ENCODE measurements at regions not wholly inside any gene's neighbourhood (a gene's known extent, or its start where the extent isn't known, plus 50 kb on each side); places are given as distances from the start of the nearest gene placed in this dataset.
A peak's percentile ranks its signal among the peaks of the same experiment; 100 is the strongest.

DNA sequence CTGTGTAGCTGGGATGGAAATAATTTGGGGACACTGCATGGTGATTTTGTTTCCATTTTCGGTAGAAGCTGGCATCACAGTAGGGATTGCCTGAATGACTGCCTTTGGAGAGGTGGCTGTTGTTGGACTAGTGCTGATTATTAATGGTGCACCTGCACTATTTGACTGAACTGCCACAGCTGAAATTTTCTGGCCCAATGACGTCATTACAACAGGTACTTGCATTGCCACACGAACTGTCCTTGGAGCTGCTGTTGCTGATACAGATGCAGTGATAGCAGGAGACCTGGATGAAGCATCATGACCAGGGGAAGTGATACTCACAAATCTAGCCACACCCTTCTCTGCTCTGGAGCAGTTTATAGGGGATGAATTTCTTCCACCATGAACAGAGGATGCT, 95.6 kb upstream of the FOXC1 start:
- DNase-seq (ENCODE audit: low read depth), result no peak

GRCh38 chr6:1515280-1515679, 94.4 kb upstream of the FOXC1 start:
- DNase-seq (ENCODE audit: low read depth), result no peak

- DNase-seq (ENCODE audit: low read depth), result no peak
These were observed 93.9 kb upstream of the FOXC1 start for GRCh38 chr6:1515781-1516180.

DNA sequence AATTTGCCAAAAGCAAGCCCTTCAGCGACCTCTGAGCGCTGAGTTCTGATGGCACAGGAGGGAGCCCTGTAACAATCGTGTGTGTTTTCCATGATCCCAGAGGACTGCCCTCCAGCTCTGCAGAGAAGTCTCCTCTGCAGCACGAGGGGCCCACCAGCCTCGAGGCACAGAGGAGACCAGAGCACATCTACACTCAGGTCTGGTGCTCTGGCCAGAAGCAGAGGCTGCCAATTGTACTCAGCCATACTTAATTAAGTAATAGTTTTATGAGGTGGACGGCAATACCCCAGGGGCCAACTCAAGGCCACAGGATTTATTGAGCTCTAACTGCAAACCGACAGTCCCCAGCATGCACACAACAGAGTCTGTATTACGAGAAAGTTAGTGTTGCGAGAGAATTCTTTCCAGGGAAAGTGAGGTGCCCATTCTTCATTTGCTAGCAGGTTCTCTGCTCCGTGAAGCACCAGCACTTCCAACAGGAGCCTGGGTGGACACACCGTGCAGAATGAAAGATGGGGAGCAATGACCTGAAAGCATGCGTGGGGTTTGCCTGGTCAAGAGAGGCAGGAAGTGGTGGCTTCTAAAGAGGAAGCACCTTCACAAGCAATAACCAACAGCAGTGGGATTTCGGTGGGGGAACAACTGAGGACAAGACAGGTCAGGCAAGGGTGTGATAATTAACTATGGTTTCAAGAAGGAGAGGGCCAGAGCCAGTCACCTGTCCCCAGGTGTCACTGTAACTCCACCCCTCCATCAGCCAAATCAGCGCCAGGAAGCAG, 92.8 kb upstream of the FOXC1 start:
- no peak for DNase-seq (ENCODE audit: low read depth)

DNA sequence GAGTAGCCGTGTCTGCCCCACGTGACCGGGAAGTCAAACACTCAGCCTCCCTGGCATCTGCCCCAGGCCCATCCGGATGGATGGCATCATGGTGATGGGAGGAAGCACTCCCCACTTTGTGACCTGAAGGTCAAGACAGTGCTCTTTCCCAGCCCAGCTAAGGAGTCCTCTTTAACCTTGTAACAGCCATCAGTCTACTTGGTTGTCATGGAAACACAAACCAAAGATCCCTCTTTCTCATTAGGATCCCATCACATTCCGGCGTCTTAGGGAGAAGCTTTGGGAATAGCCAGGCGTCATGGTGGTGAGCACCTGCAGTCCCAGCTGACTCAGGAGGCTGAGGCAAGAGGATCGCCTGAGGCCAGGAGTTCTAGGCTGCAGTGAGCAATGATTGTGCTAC, 90.9 kb upstream of the FOXC1 start:
- no peak for DNase-seq (ENCODE audit: low read depth)

DNA sequence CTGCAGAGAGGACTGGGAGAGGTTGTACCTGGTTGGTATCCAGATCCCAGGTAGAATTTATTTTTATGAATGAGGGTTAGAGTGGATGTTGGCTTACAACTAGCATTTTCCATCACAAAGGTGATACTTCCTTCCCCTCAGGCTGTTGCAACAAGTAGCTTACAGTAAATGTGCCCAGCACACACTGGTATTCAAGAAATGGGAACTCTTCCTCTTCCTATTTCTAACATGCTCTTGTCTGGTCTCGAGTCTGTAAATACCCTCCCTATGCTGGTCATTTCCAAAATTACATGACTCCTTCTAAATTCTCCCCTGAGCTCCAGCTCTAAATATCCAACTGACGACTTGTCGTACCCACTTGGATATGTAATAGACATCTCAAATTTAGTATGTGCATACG, 90.1 kb upstream of the FOXC1 start:
- no peak for DNase-seq (ENCODE audit: low read depth)

GRCh38 chr6:1522779-1523178, 86.9 kb upstream of the FOXC1 start:
- no peak for DNase-seq (ENCODE audit: low read depth)

DNA sequence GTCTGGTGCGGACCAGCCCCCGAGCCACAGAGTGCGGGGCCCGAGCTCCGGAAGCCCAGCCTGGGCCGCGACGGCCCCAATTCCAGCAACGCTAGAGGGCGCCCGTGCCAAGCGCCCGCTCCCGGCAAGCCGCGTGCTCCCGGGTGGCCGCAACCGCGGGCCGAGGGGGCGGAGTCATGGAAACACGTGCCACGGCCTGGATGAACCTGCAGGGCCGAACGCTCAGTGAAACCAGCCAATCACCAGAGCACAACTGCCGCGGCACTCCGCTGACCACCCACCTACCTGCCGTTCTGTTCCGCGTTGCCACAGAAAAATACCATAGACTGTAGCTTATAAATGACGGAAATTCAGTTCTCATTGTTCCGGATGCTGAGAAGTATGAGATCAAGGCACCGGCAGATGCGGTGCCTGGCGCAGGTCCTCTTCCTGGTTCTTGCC, 85.7 kb upstream of the FOXC1 start:
- DNase-seq (ENCODE audit: low read depth), result peak; percentile 53

DNA sequence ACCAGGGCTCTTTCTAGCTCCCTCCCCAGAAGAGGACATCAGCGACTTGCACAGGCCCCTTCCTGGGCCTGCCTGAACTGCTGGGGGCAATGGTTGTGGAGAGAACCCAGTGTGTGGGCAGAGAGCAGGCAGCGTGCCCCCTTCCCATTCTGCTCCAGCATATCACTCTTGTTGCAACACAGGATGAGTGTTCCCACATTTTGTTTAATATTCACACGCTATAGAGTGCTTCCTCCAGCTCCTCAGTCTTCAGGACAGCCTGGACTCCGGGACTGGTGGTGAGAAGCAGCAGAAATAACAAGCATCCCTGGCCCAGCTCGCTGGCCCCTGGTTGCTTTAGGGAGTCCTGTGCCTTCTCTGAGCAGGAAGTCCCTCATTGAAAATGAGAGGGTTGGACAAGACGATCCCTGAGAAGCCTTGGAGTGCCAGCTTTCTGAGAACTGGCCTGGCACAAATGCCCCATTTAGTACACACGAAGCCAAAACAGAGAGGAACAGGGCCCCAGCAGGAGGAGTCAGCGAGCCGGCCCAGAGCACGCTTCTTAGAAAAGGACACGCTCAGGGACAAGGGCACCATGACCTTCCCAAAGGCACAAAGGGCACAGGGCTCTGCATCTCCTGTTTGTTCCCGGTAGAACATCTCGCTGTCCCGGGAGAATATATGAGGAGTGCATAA, 84.2 kb upstream of the FOXC1 start:
- no peak for DNase-seq (ENCODE audit: low read depth)

GRCh38 chr6:1526398-1527072, 83.2 kb upstream of the FOXC1 start:
- DNase-seq (ENCODE audit: low read depth), result peak; percentile 55

DNA sequence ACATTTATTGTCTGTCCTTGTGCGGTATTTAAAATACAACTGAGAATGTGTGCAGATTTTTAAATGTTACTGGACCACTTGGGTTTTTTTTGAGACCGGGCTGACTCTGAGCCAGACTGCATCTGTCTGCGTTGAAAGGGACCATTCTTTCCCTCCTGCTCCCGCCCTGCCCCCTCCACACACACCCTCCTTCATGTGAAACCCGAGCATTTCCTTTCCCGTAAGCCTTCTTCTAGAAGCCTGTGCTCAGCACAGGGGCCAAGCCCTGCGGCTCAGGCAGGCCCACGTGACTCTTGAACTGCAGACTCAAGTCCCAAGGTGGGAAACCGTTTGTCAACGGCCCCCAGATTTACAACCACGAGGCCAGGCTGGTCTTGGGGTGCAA, 82.7 kb upstream of the FOXC1 start:
- peak; percentile 66 for DNase-seq (ENCODE audit: low read depth)

- no peak for DNase-seq (ENCODE audit: low read depth)
These were observed 74.4 kb upstream of the FOXC1 start for GRCh38 chr6:1535295-1535694.

GRCh38 chr6:1536526-1537429, 72.9 kb upstream of the FOXC1 start:
- DNase-seq (ENCODE audit: low read depth), result no peak

GRCh38 chr6:1538369-1538768, 71.3 kb upstream of the FOXC1 start:
- DNase-seq (ENCODE audit: low read depth), result peak; percentile 25

DNA sequence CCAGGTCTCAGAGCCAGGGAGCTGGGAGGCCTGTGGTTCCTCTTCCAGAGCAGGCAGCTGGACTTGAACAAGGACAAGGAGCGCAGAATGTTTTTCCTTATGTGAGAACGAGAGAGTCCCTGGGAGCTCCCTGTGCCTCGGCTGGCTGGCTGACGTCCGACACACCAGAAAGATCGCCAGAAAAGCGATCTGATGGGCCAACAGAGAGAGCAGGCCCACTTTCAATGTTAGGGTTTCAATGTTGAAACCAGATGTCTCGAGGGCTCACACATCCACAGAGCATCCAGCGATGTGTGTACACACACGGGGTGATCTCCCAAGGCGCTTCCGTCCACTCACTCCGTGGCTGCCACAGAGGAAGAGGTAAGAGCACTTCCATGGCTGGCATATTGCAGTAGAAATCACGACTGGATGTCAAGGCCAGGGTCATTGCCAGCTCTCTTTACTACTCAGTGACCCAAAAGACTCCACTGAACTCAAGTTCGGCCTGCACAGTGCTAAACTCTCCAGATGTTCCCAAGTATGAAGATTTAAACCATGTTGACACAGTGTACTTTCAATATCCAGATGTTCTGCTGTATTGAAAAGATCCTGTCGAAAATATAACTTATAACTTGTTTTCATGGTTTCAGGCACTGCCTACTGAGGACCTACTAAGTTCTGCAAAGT, 70.8 kb upstream of the FOXC1 start:
- no peak for DNase-seq (ENCODE audit: low read depth)

DNA sequence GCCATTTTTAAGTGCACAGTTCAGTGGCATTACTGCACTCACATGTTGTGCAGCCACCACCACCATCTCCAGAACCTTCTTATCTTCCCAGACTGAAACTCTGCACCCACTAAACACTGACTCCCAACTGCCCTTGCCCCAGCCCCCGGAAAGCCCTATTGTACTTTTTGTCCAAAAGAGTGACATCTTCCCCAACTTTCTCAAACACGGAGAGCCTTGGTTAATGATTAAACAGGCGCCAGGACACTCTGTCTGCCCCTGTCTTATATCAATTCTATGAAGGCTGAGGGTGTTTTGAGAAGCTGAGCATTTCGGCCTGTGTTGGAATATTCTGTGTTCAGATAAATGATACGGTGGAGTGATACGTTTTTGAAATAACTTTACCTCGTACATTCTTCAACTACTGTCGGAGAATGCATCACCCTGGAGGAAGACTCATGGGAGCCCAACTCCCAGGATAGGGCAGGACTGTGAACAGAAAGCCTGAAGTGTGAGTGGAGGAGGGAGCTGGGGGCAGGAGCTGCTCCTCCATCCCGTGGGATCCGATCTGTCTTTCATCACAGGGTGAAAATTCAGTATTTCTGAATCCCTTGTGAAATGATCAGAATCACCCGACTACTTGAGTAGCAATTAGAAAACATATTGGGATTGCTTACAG, 68.7 kb upstream of the FOXC1 start:
- DNase-seq (ENCODE audit: low read depth), result no peak

DNA sequence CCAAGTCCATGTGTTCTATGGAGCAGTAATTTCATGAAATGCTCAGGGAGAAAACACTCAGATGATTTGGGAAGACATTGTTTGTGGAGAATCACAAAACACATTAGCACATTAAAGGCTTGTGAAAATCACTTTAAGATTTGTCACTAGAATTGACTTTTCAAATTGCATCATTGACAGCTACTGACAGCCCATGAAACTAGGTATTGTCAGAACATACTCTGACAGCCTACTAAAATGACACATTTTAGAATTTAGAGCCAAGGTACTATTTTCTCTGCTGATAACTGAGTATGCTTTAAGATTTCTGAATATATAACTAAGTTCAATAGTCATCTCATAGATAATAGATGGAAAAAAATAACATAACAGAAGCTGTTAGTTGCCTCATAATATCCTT, 67.4 kb upstream of the FOXC1 start:
- no peak for DNase-seq (ENCODE audit: low read depth)

- DNase-seq (ENCODE audit: low read depth), result no peak
These were observed 67.0 kb upstream of the FOXC1 start for GRCh38 chr6:1542764-1543163.

DNA sequence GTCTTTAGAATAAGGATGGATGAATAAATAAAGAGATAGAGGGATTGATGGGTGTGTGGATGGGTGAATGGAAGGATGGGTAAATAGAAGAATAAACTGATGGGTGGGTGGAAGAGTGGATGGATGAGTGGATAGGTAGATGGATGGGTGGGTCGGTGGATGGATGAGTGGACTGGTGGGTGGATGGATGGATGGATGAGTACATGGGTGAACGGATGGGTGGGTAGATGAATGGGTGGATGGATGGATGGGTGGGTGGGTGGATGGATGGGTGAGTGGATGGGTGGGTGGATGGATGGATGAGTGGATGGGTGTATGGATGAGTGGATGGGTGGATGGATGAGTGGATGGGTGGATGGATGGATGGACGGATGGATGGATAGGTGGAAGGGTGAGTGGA, 65.7 kb upstream of the FOXC1 start:
- DNase-seq (ENCODE audit: low read depth), result no peak

GRCh38 chr6:1544603-1545002, 65.1 kb upstream of the FOXC1 start:
- DNase-seq (ENCODE audit: low read depth), result no peak
